Activated CD8-positive, alpha-beta T cell treated with anti-CD3 and anti-CD28 coated beads for 36 hours (primary cell): ENCODE measurements at regions not wholly inside any gene's neighbourhood (a gene's known extent, or its start where the extent isn't known, plus 50 kb on each side); places are given as distances from the start of the nearest gene placed in this dataset.

ENCODE experiments used
- ATAC-seq: fragments of 200-7000 bp; cut with Tn5 transposase; one replicate; pipeline ENCODE4 v1.10.0; 2021; ENCODE audit warnings: mild to moderate bottlenecking, moderate library complexity
- CTCF ChIA-PET: fragments of 350-600 bp; sonication (Branson Sonifier 250); formaldehyde crosslinking; loops from one replicate; lab custom pipeline; 2021; ENCODE audit warnings: antibody characterized with exemption; lab: Charles Lee
- POLR2A ChIA-PET: fragments of 350-600 bp; sonication (Branson Sonifier 250); formaldehyde crosslinking; loops from one replicate; lab custom pipeline; 2021; ENCODE audit warnings: antibody characterized with exemption; lab: Charles Lee
- DNase-seq: peaks from one replicate; pipeline ENCODE4 v3.0.0-alpha.2; 2020
- H3K27ac Mint-ChIP-seq: one replicate; pipeline ENCODE4 v1.8.0; 2021; ENCODE audit warnings: mild to moderate bottlenecking, mixed read lengths
- H3K27me3 Mint-ChIP-seq: one replicate; pipeline ENCODE4 v1.8.0; 2021; ENCODE audit warnings: mixed read lengths
- H3K36me3 Mint-ChIP-seq: one replicate; pipeline ENCODE4 v1.8.0; 2021; ENCODE audit warnings: low read depth, mixed read lengths
- H3K4me1 Mint-ChIP-seq: one replicate; pipeline ENCODE4 v1.8.0; 2021; ENCODE audit warnings: low read depth, mixed read lengths
- H3K4me3 Mint-ChIP-seq: one replicate; pipeline ENCODE4 v1.8.0; 2021; ENCODE audit warnings: mild to moderate bottlenecking, moderate library complexity, mixed read lengths
- H3K9me3 Mint-ChIP-seq: one replicate; pipeline ENCODE4 v1.8.0; 2021; ENCODE audit warnings: mixed read lengths
- intact Hi-C: fragments of 100-400 bp; cut with micrococcal nuclease; formaldehyde crosslinking; loops from one replicate; pipeline ENCODE4 v1.10.0; 2022
- TF ChIP-seq, protein P1 (sequence below): fragments of 200-600 bp; IDR thresholded peaks from one replicate; pipeline ENCODE4 v1.8.0; 2022; ENCODE audit warnings: antibody characterized with exemption, mild to moderate bottlenecking

GRCh38 chr6:54474898-54475297, 166.7 kb downstream of the TINAG start:
- ChIA-PET CTCF (no interaction called here), POLR2A (no interaction called here)
- TF ChIP-seq, protein P1, sequence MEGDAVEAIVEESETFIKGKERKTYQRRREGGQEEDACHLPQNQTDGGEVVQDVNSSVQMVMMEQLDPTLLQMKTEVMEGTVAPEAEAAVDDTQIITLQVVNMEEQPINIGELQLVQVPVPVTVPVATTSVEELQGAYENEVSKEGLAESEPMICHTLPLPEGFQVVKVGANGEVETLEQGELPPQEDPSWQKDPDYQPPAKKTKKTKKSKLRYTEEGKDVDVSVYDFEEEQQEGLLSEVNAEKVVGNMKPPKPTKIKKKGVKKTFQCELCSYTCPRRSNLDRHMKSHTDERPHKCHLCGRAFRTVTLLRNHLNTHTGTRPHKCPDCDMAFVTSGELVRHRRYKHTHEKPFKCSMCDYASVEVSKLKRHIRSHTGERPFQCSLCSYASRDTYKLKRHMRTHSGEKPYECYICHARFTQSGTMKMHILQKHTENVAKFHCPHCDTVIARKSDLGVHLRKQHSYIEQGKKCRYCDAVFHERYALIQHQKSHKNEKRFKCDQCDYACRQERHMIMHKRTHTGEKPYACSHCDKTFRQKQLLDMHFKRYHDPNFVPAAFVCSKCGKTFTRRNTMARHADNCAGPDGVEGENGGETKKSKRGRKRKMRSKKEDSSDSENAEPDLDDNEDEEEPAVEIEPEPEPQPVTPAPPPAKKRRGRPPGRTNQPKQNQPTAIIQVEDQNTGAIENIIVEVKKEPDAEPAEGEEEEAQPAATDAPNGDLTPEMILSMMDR, result no peak
- ATAC-seq (no peak), DNase-seq (no peak)
- no peak overlapping the region for H3K27ac Mint-ChIP-seq
- H3K27me3 Mint-ChIP-seq, result no peaks in the 10 kb centered on the region
- H3K4me1 Mint-ChIP-seq, result no peaks in the 10 kb centered on the region
- intact Hi-C loops, result no loop called here
- no peaks in the 10 kb centered on the region for H3K36me3 Mint-ChIP-seq
- no peak overlapping the region for H3K4me3 Mint-ChIP-seq
- peaks cover 2% of the 10 kb centered on the region for H3K9me3 Mint-ChIP-seq

DNA sequence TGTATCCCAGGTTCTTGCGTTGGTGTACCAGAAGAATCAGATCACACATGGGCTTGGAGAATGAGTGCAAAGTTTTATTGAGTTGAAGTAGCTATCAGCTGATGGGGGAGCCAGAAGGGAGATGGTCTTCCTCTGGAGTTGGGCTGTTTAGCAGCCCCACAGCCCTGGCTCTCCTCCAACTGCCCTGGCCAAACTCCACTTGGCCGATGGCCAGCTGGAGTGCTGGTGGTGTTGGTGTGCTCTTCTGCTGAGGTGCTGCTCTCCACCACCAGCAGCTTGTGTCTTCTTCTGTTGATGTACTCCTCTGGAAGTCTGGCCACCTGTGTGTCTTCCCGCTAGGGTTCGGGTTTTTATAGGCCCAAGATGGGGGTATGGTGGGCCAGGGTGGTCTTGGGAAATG, 172.8 kb downstream of the TINAG start:
- DNase-seq (no peak), ATAC-seq (no peak)
- no peak overlapping the region for H3K4me3 Mint-ChIP-seq
- POLR2A ChIA-PET, result no interaction called here
- no peak overlapping the region for H3K27ac Mint-ChIP-seq
- intact Hi-C loops, result no loop called here
- H3K9me3 Mint-ChIP-seq, result peaks cover 2% of the 10 kb centered on the region
- CTCF ChIA-PET, result no interaction called here
- TF ChIP-seq, protein P1, result no peak
- H3K27me3 Mint-ChIP-seq, result no peaks in the 10 kb centered on the region
- H3K36me3 Mint-ChIP-seq, result no peaks in the 10 kb centered on the region
- no peaks in the 10 kb centered on the region for H3K4me1 Mint-ChIP-seq

DNA sequence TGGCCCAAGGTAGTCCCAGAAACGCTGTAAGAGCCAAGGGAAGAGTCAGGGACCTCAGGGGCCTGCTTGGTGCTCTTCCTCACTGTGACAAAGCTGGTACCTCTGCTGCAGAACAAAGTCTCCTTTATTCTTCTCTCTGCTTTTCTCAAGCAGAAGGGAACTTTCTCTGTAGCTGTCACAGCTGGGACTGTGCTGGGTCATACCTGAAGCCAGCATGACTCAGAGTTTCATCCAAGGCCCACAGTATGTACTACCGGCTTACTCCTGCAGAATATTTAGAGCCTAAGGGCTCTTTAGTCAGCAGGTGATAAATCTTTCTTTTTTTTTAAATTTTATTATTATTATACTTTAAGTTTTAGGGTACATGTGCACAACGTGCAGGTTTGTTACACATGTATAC, 183.2 kb downstream of the TINAG start:
- Mint-ChIP-seq H3K27ac (no peak overlapping the region), H3K4me3 (no peak overlapping the region), H3K9me3 (peaks cover 21% of the 10 kb centered on the region), H3K36me3 (no peaks in the 10 kb centered on the region), H3K27me3 (no peaks in the 10 kb centered on the region), H3K4me1 (no peaks in the 10 kb centered on the region)
- TF ChIP-seq, protein P1, result no peak
- ATAC-seq, result no peak
- intact Hi-C loops, result no loop called here
- CTCF ChIA-PET, result no interaction called here
- POLR2A ChIA-PET, result no interaction called here
- DNase-seq, result no peak

GRCh38 chr6:54493138-54493537, 184.9 kb downstream of the TINAG start:
- no peak overlapping the region for H3K27ac Mint-ChIP-seq
- CTCF ChIA-PET, result no interaction called here
- POLR2A ChIA-PET, result no interaction called here
- H3K4me3 Mint-ChIP-seq, result no peak overlapping the region
- no peak for ATAC-seq
- H3K4me1 Mint-ChIP-seq, result no peaks in the 10 kb centered on the region
- peaks cover 28% of the 10 kb centered on the region for H3K9me3 Mint-ChIP-seq
- TF ChIP-seq, protein P1, result no peak
- DNase-seq, result no peak
- no peaks in the 10 kb centered on the region for H3K36me3 Mint-ChIP-seq
- intact Hi-C loops, result no loop called here
- H3K27me3 Mint-ChIP-seq, result no peaks in the 10 kb centered on the region

DNA sequence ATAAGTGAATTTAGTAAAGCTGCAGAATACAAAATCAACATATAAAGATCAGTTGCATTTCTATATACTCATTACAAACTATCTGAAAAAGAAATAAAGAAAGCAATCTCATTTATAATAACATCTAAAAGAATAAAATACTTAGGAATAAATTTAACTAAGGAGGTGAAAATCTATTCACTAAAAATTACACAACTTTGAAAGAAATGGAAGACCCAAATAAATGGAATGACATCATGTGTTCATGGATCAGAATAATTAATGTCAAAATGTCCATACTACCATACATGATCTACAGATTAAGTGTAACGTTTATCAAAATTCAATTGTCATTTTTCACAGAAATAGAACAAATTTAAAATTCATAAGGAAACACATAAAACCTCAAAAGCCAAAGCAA, 194.9 kb downstream of the TINAG start:
- TF ChIP-seq, protein P1, result no peak
- POLR2A ChIA-PET, result no interaction called here
- intact Hi-C loops, result no loop called here
- ATAC-seq, result no peak
- Mint-ChIP-seq H3K27ac (no peak overlapping the region), H3K4me1 (no peaks in the 10 kb centered on the region), H3K27me3 (no peaks in the 10 kb centered on the region), H3K4me3 (no peak overlapping the region), H3K9me3 (peaks cover 4% of the 10 kb centered on the region), H3K36me3 (no peaks in the 10 kb centered on the region)
- CTCF ChIA-PET, result no interaction called here
- no peak for DNase-seq
